Fibroblast of villous mesenchyme (primary cell): ENCODE measurements at regions not wholly inside any gene's neighbourhood (a gene's known extent, or its start where the extent isn't known, plus 50 kb on each side); places are given as distances from the start of the nearest gene placed in this dataset.

Source experiments
- DNase-seq: peaks from one replicate; pipeline ENCODE4 v3.0.0-alpha.2; 2010; ENCODE audit warnings: low read depth
- H3K4me3 ChIP-seq: 2 replicates; pipeline ENCODE4 v1.5.1; 2011; ENCODE audit warnings: low read depth, mild to moderate bottlenecking, low read length
- TF ChIP-seq, protein P1 (sequence below): IDR thresholded peaks from 2 replicates; pipeline ENCODE4 v1.5.1; 2012; ENCODE audit warnings: low read depth, mild to moderate bottlenecking, low read length; ENCODE audit not compliant: insufficient read depth

GRCh38 chr5:152221721-152222629 is 183.1 kb downstream of the NMUR2 start:
- no peak overlapping the region for H3K4me3 ChIP-seq
- TF ChIP-seq, protein P1, sequence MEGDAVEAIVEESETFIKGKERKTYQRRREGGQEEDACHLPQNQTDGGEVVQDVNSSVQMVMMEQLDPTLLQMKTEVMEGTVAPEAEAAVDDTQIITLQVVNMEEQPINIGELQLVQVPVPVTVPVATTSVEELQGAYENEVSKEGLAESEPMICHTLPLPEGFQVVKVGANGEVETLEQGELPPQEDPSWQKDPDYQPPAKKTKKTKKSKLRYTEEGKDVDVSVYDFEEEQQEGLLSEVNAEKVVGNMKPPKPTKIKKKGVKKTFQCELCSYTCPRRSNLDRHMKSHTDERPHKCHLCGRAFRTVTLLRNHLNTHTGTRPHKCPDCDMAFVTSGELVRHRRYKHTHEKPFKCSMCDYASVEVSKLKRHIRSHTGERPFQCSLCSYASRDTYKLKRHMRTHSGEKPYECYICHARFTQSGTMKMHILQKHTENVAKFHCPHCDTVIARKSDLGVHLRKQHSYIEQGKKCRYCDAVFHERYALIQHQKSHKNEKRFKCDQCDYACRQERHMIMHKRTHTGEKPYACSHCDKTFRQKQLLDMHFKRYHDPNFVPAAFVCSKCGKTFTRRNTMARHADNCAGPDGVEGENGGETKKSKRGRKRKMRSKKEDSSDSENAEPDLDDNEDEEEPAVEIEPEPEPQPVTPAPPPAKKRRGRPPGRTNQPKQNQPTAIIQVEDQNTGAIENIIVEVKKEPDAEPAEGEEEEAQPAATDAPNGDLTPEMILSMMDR: no peak
- no peak for DNase-seq

- H3K4me3 ChIP-seq: no peak overlapping the region
- TF ChIP-seq, protein P1: no peak
- DNase-seq: no peak
These were observed 186.4 kb downstream of the NMUR2 start for GRCh38 chr5:152218694-152219093.

DNA sequence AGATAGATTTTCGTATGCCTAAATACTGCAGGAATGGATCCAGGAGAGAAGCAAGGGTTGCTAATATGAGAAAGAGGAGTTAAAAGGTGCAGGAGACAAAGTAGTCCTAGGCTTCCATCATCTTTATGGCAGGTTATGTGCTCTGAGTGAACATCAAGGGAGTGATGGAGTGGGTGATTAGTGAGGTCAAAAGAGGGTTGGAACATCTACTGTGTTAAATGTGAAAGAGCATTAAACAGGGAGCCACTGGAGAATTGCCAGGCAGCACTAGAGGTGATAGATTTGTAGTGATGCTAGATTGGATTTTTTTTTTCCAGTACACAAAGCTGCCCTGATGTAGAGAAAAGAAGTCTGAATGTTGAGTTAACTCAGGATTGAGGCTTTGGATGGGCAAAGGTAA is 199.3 kb downstream of the NMUR2 start:
- H3K4me3 ChIP-seq: no peak overlapping the region
- DNase-seq: no peak
- TF ChIP-seq, protein P1: no peak

GRCh38 chr5:152202321-152202720 is 202.8 kb downstream of the NMUR2 start:
- H3K4me3 ChIP-seq: no peak overlapping the region
- DNase-seq: no peak
- TF ChIP-seq, protein P1: no peak

GRCh38 chr5:152193391-152194107 is 211.5 kb downstream of the NMUR2 start:
- DNase-seq: no peak
- TF ChIP-seq, protein P1: no peak
- H3K4me3 ChIP-seq: no peak overlapping the region

- H3K4me3 ChIP-seq: no peak overlapping the region
- TF ChIP-seq, protein P1: no peak
- no peak for DNase-seq
These were observed 216.8 kb downstream of the NMUR2 start for GRCh38 chr5:152188251-152188650.
